ENCODE measurements at regions not wholly inside any gene's neighbourhood (a gene's known extent, or its start where the extent isn't known, plus 50 kb on each side); places are given as distances from the start of the nearest gene placed in this dataset.

DNA sequence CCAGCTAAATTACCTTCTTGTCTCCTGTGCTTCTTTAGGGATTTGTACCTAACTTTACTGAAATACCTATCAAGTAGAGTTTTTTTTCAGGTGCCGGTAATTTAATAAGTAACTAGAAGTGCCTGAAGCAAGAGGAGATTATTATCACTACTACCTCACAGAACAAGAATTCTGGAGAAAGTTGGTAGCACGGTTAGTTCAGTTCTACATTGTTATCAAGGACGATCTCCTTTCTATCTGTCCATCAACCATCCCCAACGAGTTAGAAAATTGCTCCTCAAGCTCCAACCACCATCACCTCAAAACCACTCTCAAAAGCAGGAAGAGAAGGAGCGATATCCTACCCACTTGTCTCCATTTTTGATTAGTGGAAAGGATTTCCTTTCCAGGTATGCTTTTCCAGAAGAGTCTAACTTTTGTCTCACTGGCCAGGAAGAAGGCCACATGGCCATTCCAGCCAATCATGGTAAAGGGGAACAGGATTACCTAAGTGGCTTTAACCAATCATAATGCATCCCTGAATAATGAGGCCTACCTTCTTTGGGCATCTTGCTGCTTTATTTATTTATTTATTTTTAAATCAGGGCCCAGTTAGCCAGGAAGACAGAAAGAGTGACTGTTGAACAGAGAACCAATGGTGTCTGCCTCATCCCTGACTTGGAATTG is 265.2 kb downstream of the SNX13 start:
- no peak for TF ChIP-seq GATA3 (IDR thresholded peaks at IDR 0.05; ENCODE audit: low read depth, low read length)
- no peak for TF ChIP-seq GATA2 (IDR thresholded peaks at IDR 0.05; ENCODE audit: low read depth, low read length)
